ENCODE measurements at regions not wholly inside any gene's neighbourhood (a gene's known extent, or its start where the extent isn't known, plus 50 kb on each side); places are given as distances from the start of the nearest gene placed in this dataset.
"Not testable (repeated sequence)": the region's sequence is repeated elsewhere in the genome, so short reads cannot be mapped to it uniquely, and the experiment has no call there.

- DNase-seq (ENCODE audit: low spot score) = no peak
Measured at GRCh38 chr10:33703501-33704213, 369.2 kb upstream of the NRP1 start.

GRCh38 chr10:33698033-33698432 is 363.6 kb upstream of the NRP1 start:
- no peak for DNase-seq (ENCODE audit: low spot score)

GRCh38 chr10:33697016-33697415 is 362.5 kb upstream of the NRP1 start:
- no peak for DNase-seq (ENCODE audit: low spot score)

GRCh38 chr10:33695536-33695935 is 361.1 kb upstream of the NRP1 start:
- no peak for DNase-seq (ENCODE audit: low spot score)

GRCh38 chr10:33690536-33690935 is 356.1 kb upstream of the NRP1 start:
- not testable (repeated sequence) for DNase-seq (ENCODE audit: low spot score)

- DNase-seq (ENCODE audit: low spot score) = no peak
Measured at GRCh38 chr10:33688506-33688905, 354.0 kb upstream of the NRP1 start.

GRCh38 chr10:33684211-33684611 is 349.7 kb upstream of the NRP1 start:
- no peak for DNase-seq (ENCODE audit: low spot score)

- no peak for DNase-seq (ENCODE audit: low spot score)
Measured at GRCh38 chr10:33681595-33681994, 347.1 kb upstream of the NRP1 start.

GRCh38 chr10:33680036-33680435 is 345.6 kb upstream of the NRP1 start:
- DNase-seq (ENCODE audit: low spot score) = no peak

- DNase-seq (ENCODE audit: low spot score) = no peak
Measured at GRCh38 chr10:33676606-33677339, 342.3 kb upstream of the NRP1 start.

- no peak for DNase-seq (ENCODE audit: low spot score)
Measured at GRCh38 chr10:33674986-33675599, 340.6 kb upstream of the NRP1 start.

GRCh38 chr10:33674491-33674890 is 340.0 kb upstream of the NRP1 start:
- no peak for DNase-seq (ENCODE audit: low spot score)

- DNase-seq (ENCODE audit: low spot score) = no peak
Measured at GRCh38 chr10:33673839-33674415, 339.5 kb upstream of the NRP1 start.

GRCh38 chr10:33669904-33670303 is 335.4 kb upstream of the NRP1 start:
- DNase-seq (ENCODE audit: low spot score) = no peak

GRCh38 chr10:33666686-33667480 is 332.4 kb upstream of the NRP1 start:
- DNase-seq (ENCODE audit: low spot score) = no peak

GRCh38 chr10:33665501-33665900 is 331.0 kb upstream of the NRP1 start:
- no peak for DNase-seq (ENCODE audit: low spot score)

- no peak for DNase-seq (ENCODE audit: low spot score)
Measured at GRCh38 chr10:33664070-33664469, 329.6 kb upstream of the NRP1 start.

GRCh38 chr10:33661580-33662336 is 327.3 kb upstream of the NRP1 start:
- no peak for DNase-seq (ENCODE audit: low spot score)

- no peak for DNase-seq (ENCODE audit: low spot score)
Measured at GRCh38 chr10:33660329-33660728, 325.9 kb upstream of the NRP1 start.

- no peak for DNase-seq (ENCODE audit: low spot score)
Measured at GRCh38 chr10:33657913-33658312, 323.4 kb upstream of the NRP1 start.

GRCh38 chr10:33657154-33657908 is 322.9 kb upstream of the NRP1 start:
- no peak for DNase-seq (ENCODE audit: low spot score)

Data from SW480 (cell line).